ENCODE measurements at regions not wholly inside any gene's neighbourhood (a gene's known extent, or its start where the extent isn't known, plus 50 kb on each side); places are given as distances from the start of the nearest gene placed in this dataset.

DNA sequence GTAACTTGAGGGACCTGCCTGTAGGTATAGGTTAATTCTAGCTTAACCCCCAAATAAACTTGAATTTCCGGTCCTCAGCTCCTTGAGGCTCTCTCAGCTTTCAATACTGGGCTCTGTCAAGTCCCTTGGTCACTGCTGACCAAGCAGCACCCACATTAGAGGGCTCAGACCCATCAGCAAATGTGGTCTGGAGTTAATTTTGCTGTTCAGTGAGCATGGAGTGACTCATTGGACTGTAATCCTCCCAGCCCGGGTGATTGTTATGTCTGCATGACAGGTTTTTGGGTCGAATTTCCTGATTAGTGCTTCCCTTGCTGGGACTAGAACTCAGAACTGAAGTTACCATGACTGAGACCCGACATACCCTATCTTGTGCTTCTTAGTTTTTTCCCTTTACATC is 130.6 kb downstream of the URB2 start:
- no peak for TF ChIP-seq CTCF (conservative IDR thresholded peaks at IDR 0.05)
- Mint-ChIP-seq H3K36me3 (ENCODE audit: low read depth) (no peaks in the 10 kb centered on the region), H3K4me3 (no peak overlapping the region), H3K9me3 (no peaks in the 10 kb centered on the region), H3K27me3 (ENCODE audit: low read depth) (no peaks in the 10 kb centered on the region), H3K27ac (ENCODE audit: unreplicated experiment) (no peak overlapping the region), H3K4me1 (no peaks in the 10 kb centered on the region)
- no peak for DNase-seq (ENCODE audit: low read depth, low spot score)

DNA sequence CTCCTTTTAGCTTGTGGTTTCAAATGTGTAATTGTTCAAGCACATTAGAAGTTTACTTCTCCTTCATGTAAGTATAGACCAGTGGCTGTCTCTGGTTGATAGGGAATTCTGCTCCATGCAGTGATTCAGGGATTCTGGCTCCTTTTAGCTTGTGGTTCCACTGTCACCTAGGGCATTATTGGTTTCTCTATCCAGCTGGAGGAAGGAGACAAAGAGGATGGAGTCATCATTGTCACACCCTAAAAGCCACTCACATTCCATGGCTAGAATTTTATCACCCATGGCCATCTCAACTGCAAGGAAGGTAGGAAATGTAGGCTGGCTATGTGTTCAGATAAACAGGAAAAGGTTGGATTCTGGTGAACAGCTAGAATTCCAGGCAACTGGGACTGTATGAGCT is 131.2 kb downstream of the URB2 start:
- DNase-seq (ENCODE audit: low read depth, low spot score) = no peak
- no peak overlapping the region for H3K27ac Mint-ChIP-seq (ENCODE audit: unreplicated experiment)
- no peaks in the 10 kb centered on the region for H3K27me3 Mint-ChIP-seq (ENCODE audit: low read depth)
- H3K4me3 Mint-ChIP-seq = no peak overlapping the region
- no peaks in the 10 kb centered on the region for H3K4me1 Mint-ChIP-seq
- no peaks in the 10 kb centered on the region for H3K9me3 Mint-ChIP-seq
- no peaks in the 10 kb centered on the region for H3K36me3 Mint-ChIP-seq (ENCODE audit: low read depth)
- TF ChIP-seq CTCF (conservative IDR thresholded peaks at IDR 0.05) = no peak

DNA sequence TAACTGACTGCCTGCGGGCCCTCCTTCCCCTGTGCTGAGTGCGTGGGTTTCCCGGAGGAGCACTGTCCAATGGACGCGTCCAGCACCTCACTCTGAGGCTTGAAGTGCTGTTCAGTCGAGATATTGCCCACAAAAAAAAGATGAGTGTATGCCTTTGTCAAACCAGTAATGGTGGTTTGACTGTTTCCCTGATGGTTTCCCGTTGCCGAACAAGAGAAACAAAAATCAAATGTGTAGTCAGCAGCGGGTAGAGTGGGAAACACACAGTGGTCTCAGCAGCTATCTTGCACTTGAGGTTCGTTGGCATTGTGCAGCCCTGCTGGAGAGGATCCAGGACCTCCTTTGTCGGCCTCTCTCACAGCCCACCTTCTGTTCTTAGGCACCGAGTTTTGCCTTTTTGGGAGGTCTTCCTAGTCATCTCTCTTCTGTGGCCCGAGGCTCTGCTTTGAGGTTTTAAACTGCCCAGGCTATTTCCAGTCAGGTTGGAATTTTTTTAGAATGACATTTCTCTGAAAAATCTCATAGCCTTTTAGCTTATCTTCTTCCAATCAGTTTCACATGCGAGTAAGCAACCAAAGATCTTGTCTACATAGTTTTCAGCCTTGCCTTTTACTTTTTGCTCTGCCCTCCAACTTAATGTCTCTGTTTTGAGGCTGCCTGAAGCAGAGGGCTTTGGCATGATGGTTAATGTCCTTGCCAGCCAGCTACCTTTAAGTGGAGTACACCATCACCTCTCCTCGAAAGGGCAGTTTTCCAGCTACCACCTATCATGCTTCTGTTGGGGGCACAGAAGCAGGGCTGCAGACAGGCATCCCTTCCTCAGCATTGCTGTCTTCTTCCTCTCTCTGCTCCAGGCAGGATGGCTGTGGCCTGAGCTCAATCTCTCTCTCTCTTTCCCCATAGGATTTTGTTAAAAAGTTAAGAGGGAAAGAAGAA is 132.3 kb downstream of the URB2 start:
- TF ChIP-seq CTCF (conservative IDR thresholded peaks at IDR 0.05) = no peak
- DNase-seq (ENCODE audit: low read depth, low spot score) = no peak
- no peaks in the 10 kb centered on the region for H3K36me3 Mint-ChIP-seq (ENCODE audit: low read depth)
- H3K4me1 Mint-ChIP-seq = no peaks in the 10 kb centered on the region
- no peaks in the 10 kb centered on the region for H3K27me3 Mint-ChIP-seq (ENCODE audit: low read depth)
- H3K27ac Mint-ChIP-seq (ENCODE audit: unreplicated experiment) = no peak overlapping the region
- no peaks in the 10 kb centered on the region for H3K9me3 Mint-ChIP-seq
- no peak overlapping the region for H3K4me3 Mint-ChIP-seq

DNA sequence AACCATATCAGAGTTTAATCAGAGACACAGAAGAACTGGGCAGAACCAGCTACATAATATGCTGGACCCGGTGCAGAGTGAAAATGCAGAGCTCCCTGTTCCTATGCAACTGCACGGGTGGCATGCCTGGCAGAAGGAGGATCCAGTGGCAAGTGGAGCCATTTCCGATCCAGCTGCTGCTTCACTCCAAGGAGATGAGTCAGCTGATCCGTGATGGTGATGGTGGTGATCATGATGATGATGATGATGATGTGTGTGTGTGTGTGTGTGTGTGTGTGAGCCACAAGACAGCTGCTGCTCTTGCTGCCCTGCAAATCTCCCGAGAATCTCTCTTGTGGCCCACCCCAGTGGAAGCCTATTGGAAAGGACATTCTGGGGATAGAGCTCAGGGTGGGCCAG is 133.0 kb downstream of the URB2 start:
- Mint-ChIP-seq H3K27ac (ENCODE audit: unreplicated experiment) (no peak overlapping the region), H3K4me1 (no peaks in the 10 kb centered on the region), H3K4me3 (no peak overlapping the region), H3K9me3 (no peaks in the 10 kb centered on the region), H3K36me3 (ENCODE audit: low read depth) (no peaks in the 10 kb centered on the region), H3K27me3 (ENCODE audit: low read depth) (no peaks in the 10 kb centered on the region)
- DNase-seq (ENCODE audit: low read depth, low spot score) = no peak
- no peak for TF ChIP-seq CTCF (conservative IDR thresholded peaks at IDR 0.05)

DNA sequence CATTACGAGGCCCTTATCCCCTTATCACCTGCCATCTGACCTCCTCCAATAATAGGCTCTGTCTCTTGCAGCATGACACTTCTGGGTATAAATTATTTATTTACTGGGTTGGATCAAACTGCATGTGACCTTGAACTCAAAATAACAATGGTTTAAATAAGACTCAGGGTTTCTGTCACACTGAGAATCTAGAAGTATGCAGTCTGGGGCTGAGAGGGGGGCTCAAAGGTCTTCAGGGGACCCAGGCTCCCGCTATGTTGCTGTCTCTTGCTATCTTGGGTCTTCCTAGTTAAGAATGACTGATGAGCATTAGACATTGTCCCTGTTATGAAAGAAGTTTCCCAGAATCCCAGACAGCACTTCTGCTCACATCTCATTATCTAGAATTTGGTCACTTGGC is 133.5 kb downstream of the URB2 start:
- Mint-ChIP-seq H3K27me3 (ENCODE audit: low read depth) (no peaks in the 10 kb centered on the region), H3K27ac (ENCODE audit: unreplicated experiment) (no peak overlapping the region), H3K4me1 (no peaks in the 10 kb centered on the region), H3K9me3 (no peaks in the 10 kb centered on the region), H3K36me3 (ENCODE audit: low read depth) (no peaks in the 10 kb centered on the region), H3K4me3 (no peak overlapping the region)
- TF ChIP-seq CTCF (conservative IDR thresholded peaks at IDR 0.05) = no peak
- no peak for DNase-seq (ENCODE audit: low read depth, low spot score)

All from neural crest cell (in vitro differentiated cells).